PC-9 (cell line): ENCODE measurements at regions not wholly inside any gene's neighbourhood (a gene's known extent, or its start where the extent isn't known, plus 50 kb on each side); places are given as distances from the start of the nearest gene placed in this dataset.

Experiments used
- BruUV-seq: library from RNA; stranded (reverse); fragments of 400-500 nt; replicated peaks from 2 replicates; lab custom pipeline; 2021; lab: Mats Ljungman, UMichigan
- CTCF ChIA-PET: fragments of 300-600 bp; sonication (Branson Sonifier 250); formaldehyde crosslinking; loops from one replicate; lab custom pipeline; 2022; ENCODE audit warnings: antibody characterized with exemption; lab: Charles Lee
- POLR2A ChIA-PET: fragments of 300-600 bp; sonication (Branson Sonifier 250); formaldehyde crosslinking; loops from one replicate; lab custom pipeline; 2022; ENCODE audit warnings: antibody characterized with exemption; ENCODE audit not compliant: unreplicated experiment; lab: Charles Lee
- DNase-seq, 2 experiments: peaks; one replicate each; pipeline versions ENCODE4 v3.0.0 to v3.0.0-alpha.2; 2015 to 2022; ENCODE audit warnings: mixed read lengths in 1 of 2
- H2AFZ ChIP-seq: fragments of 200-600 bp; sonication (generic); 2 replicates; pipeline ENCODE4 v1.8.1; 2017; ENCODE audit warnings: antibody characterized with exemption
- H3F3A ChIP-seq: fragments of 200-600 bp; sonication (generic); 2 replicates; pipeline ENCODE4 v1.8.1; 2017; ENCODE audit warnings: antibody characterized with exemption, mild to moderate bottlenecking, low read depth; ENCODE audit not compliant: insufficient read depth
- H3K27ac ChIP-seq: fragments of 200-600 bp; sonication (generic); 2 replicates; pipeline ENCODE4 v1.6.1; 2016; ENCODE audit warnings: mixed run types
- H3K27me3 ChIP-seq: fragments of 200-600 bp; sonication (generic); 2 replicates; pipeline ENCODE4 v1.6.1; 2016; ENCODE audit warnings: low read depth, mixed run types; ENCODE audit not compliant: insufficient read depth
- H3K36me3 ChIP-seq: fragments of 200-600 bp; sonication (generic); 2 replicates; pipeline ENCODE4 v1.6.1; 2016; ENCODE audit warnings: low read depth, mixed run types
- H3K4me1 ChIP-seq: fragments of 200-600 bp; sonication (generic); replicated peaks from 2 replicates; pipeline ENCODE4 v1.6.1; 2016; ENCODE audit warnings: mixed run types; ENCODE audit not compliant: insufficient read depth
- H3K4me2 ChIP-seq: fragments of 200-600 bp; sonication (generic); 2 replicates; pipeline ENCODE4 v1.6.1; 2017; ENCODE audit warnings: mixed run types
- H3K4me3 ChIP-seq: fragments of 200-600 bp; sonication (generic); 2 replicates; pipeline ENCODE4 v1.6.1; 2016; ENCODE audit warnings: mixed run types
- H3K79me2 ChIP-seq: fragments of 200-600 bp; sonication (generic); 2 replicates; pipeline ENCODE4 v1.6.1; 2017; ENCODE audit warnings: low read depth, mixed run types
- H3K9me2 ChIP-seq: fragments of 200-600 bp; sonication (generic); 2 replicates; pipeline ENCODE4 v1.8.1; 2017; ENCODE audit warnings: mild to moderate bottlenecking; ENCODE audit not compliant: insufficient read depth
- H3K9me3 ChIP-seq: fragments of 200-600 bp; sonication (generic); 2 replicates; pipeline ENCODE4 v1.8.1; 2016; ENCODE audit warnings: low read depth; ENCODE audit not compliant: insufficient read depth
- H4K20me1 ChIP-seq: fragments of 200-600 bp; sonication (generic); 2 replicates; pipeline ENCODE4 v1.8.1; 2017; ENCODE audit not compliant: insufficient read depth
- EZH2 ChIP-seq: fragments of 200-600 bp; sonication (generic); IDR thresholded peaks from 2 replicates; pipeline ENCODE4 v1.8.0; 2017; ENCODE audit warnings: antibody characterized with exemption, low read depth
- intact Hi-C: fragments of 100-400 bp; cut with micrococcal nuclease; formaldehyde crosslinking; loops from one replicate; pipeline ENCODE4 v1.10.0; 2022; ENCODE audit not compliant: unreplicated experiment
- TF ChIP-seq, protein P1 (sequence below): fragments of 200-600 bp; sonication (generic); conservative IDR thresholded peaks from 2 replicates; pipeline ENCODE4 v1.6.1; 2017; ENCODE audit warnings: mixed run types, antibody characterized with exemption, mild to moderate bottlenecking, moderate library complexity

- Histone ChIP-seq H3F3A (no peaks in the 10 kb centered on the region), H3K36me3 (no peaks in the 10 kb centered on the region), H3K9me3 (no peaks in the 10 kb centered on the region), H3K9me2 (no peaks in the 10 kb centered on the region), H3K27me3 (no peaks in the 10 kb centered on the region), H3K4me3 (no peak overlapping the region), H3K27ac (no peak overlapping the region), H4K20me1 (no peaks in the 10 kb centered on the region), H3K4me2 (no peak overlapping the region), H3K79me2 (no peaks in the 10 kb centered on the region), H3K4me1 (no peaks in the 10 kb centered on the region), H2AFZ (no peak overlapping the region)
- intact Hi-C loops = no loop called here
- BruUV-seq = no TSS peak
- POLR2A ChIA-PET = no interaction called here
- CTCF ChIA-PET = no interaction called here
- TF ChIP-seq, protein P1, sequence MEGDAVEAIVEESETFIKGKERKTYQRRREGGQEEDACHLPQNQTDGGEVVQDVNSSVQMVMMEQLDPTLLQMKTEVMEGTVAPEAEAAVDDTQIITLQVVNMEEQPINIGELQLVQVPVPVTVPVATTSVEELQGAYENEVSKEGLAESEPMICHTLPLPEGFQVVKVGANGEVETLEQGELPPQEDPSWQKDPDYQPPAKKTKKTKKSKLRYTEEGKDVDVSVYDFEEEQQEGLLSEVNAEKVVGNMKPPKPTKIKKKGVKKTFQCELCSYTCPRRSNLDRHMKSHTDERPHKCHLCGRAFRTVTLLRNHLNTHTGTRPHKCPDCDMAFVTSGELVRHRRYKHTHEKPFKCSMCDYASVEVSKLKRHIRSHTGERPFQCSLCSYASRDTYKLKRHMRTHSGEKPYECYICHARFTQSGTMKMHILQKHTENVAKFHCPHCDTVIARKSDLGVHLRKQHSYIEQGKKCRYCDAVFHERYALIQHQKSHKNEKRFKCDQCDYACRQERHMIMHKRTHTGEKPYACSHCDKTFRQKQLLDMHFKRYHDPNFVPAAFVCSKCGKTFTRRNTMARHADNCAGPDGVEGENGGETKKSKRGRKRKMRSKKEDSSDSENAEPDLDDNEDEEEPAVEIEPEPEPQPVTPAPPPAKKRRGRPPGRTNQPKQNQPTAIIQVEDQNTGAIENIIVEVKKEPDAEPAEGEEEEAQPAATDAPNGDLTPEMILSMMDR = no peak
- TF ChIP-seq EZH2 = no peak
- DNase-seq = no peak
Observed at GRCh38 chr2:163455815-163456214, 280.0 kb downstream of the FIGN start.

GRCh38 chr2:163453920-163454319 lies 281.9 kb downstream of the FIGN start:
- no peak overlapping the region for H2AFZ ChIP-seq
- TF ChIP-seq, protein P1 = no peak
- TF ChIP-seq EZH2 = no peak
- H3K4me2 ChIP-seq = no peak overlapping the region
- no peak overlapping the region for H3K27ac ChIP-seq
- no TSS peak for BruUV-seq
- no peaks in the 10 kb centered on the region for H3K27me3 ChIP-seq
- intact Hi-C loops = no loop called here
- H3K9me3 ChIP-seq = no peaks in the 10 kb centered on the region
- POLR2A ChIA-PET = no interaction called here
- H3F3A ChIP-seq = no peaks in the 10 kb centered on the region
- no peaks in the 10 kb centered on the region for H3K36me3 ChIP-seq
- H4K20me1 ChIP-seq = no peaks in the 10 kb centered on the region
- no peak overlapping the region for H3K4me3 ChIP-seq
- CTCF ChIA-PET = no interaction called here
- no peaks in the 10 kb centered on the region for H3K9me2 ChIP-seq
- DNase-seq = no peak
- H3K79me2 ChIP-seq = no peaks in the 10 kb centered on the region
- no peaks in the 10 kb centered on the region for H3K4me1 ChIP-seq

DNA sequence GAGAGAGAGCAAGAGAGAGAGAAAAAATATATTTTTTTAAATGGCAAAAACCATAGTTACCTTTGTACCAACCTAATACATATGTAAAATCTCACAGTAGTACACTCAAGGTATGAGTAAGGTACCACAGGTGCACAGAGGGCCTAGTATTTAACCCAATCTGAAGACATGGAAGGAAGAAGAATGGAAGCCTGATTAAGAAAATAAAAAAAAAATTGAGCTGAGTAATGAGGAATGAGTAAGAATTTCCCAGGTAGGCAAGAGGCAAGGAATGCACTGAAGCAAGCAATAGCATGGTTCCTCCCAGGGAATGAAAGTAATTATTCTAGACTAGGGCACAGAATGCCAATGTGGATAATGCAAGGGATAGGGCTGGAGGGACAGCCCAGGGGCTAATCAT lies 294.2 kb downstream of the FIGN start:
- DNase-seq = no peak
- Histone ChIP-seq H3K4me3 (no peak overlapping the region), H3K79me2 (no peaks in the 10 kb centered on the region), H3K9me3 (no peaks in the 10 kb centered on the region), H3K9me2 (no peaks in the 10 kb centered on the region), H3F3A (no peaks in the 10 kb centered on the region), H2AFZ (no peak overlapping the region), H3K27ac (no peak overlapping the region), H3K4me1 (no peaks in the 10 kb centered on the region), H3K36me3 (no peaks in the 10 kb centered on the region), H3K4me2 (no peak overlapping the region), H4K20me1 (no peaks in the 10 kb centered on the region), H3K27me3 (no peaks in the 10 kb centered on the region)
- TF ChIP-seq, protein P1 = no peak
- intact Hi-C loops = no loop called here
- ChIA-PET CTCF (no interaction called here), POLR2A (no interaction called here)
- no TSS peak for BruUV-seq
